GM20000 (cell line): ENCODE measurements at regions not wholly inside any gene's neighbourhood (a gene's known extent, or its start where the extent isn't known, plus 50 kb on each side); places are given as distances from the start of the nearest gene placed in this dataset.

Experiments used
- DNase-seq: peaks from one replicate; pipeline ENCODE4 v3.0.0; 2012; ENCODE audit warnings: low spot score
- TF ChIP-seq, protein P1 (sequence below): IDR thresholded peaks from 2 replicates; pipeline ENCODE4 v1.5.1; 2012; ENCODE audit warnings: mild to moderate bottlenecking, control low read depth; ENCODE audit errors: extremely low read depth, missing control alignments

GRCh38 chr2:167491788-167492187 lies 603.5 kb downstream of the XIRP2 start:
- TF ChIP-seq, protein P1, sequence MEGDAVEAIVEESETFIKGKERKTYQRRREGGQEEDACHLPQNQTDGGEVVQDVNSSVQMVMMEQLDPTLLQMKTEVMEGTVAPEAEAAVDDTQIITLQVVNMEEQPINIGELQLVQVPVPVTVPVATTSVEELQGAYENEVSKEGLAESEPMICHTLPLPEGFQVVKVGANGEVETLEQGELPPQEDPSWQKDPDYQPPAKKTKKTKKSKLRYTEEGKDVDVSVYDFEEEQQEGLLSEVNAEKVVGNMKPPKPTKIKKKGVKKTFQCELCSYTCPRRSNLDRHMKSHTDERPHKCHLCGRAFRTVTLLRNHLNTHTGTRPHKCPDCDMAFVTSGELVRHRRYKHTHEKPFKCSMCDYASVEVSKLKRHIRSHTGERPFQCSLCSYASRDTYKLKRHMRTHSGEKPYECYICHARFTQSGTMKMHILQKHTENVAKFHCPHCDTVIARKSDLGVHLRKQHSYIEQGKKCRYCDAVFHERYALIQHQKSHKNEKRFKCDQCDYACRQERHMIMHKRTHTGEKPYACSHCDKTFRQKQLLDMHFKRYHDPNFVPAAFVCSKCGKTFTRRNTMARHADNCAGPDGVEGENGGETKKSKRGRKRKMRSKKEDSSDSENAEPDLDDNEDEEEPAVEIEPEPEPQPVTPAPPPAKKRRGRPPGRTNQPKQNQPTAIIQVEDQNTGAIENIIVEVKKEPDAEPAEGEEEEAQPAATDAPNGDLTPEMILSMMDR: no peak
- no peak for DNase-seq

DNA sequence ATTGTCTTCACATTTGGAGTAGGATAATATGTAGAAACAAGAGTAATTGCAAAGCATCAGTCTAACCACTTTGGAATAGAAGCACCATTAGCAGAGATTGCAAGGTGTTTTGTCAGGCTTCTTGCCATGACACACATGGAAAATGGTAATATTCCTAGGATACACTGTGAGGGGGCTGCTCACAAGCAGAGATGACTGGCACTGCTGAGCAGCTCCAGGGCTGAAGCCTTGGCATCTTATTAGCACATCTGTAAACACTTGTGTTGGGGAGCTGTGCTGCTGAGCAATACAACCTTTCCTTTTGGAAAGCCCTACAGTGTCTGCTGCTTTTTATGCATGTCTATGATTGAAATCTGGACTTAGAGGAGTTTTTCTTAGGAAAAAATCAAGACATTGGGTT lies 602.2 kb downstream of the XIRP2 start:
- DNase-seq: no peak
- TF ChIP-seq, protein P1: no peak

DNA sequence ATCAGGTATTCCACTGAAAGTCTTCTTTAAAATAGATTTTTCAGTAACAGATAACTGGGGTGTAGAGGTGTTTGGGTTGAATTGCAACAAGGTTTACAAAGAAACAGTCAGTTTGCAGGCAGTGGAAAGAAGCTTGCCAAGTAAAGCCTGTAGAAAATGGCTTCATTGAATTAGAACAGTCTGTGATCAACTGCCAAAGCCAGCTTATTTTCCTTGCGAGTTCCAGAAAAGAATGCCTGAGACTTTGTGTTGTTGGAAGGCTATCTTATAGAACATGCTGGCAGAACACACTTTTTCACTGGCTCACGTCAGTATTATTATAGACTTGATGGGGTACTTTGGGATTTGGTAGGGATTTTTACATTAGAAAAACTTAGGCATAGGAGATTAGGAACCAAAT lies 601.0 kb downstream of the XIRP2 start:
- DNase-seq: no peak
- TF ChIP-seq, protein P1: no peak

DNA sequence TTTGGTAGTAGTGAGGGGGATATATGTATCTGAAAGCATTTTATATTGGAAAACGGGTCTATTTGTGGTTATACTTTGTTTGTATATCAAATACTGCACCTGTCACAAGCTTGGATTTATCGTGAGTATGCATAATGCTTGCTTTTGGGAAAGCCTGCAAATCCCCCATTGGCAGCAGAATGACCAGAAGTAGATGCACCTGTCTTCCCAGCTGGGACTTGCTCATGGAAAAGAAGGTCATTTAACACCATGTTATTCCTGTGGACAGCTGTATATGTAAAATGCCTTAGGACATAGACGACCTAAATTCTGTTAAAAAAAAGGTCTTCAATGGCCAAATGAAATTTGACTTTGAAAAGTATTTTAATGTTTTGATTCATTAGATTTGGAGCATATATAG lies 599.4 kb downstream of the XIRP2 start:
- DNase-seq: no peak

DNA sequence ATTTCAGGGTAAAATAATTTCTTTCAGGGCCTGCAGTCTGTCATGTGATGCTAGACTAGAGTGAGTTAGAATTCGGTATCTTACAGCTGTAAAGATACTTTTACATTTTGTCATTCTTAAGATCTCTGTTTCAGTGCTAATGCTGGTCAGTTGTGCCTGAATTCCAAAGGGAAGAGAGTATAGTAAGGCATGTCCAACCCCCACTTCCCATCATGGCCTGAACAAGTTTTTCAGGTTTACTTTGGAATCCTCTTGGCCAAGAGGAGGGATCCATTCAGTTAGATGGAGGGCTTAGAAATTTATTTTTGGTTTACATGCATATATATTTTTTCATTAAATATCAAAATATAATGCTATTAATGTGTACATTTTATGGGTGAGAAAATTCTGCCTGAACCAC lies 596.6 kb downstream of the XIRP2 start:
- no peak for DNase-seq
- TF ChIP-seq, protein P1: no peak

More for the DNA sequence above, 599.4 kb downstream of the XIRP2 start:
- TF ChIP-seq, protein P1: no peak

- TF ChIP-seq, protein P1: no peak
- no peak for DNase-seq
Observed at GRCh38 chr2:167480986-167481309, 592.7 kb downstream of the XIRP2 start.

DNA sequence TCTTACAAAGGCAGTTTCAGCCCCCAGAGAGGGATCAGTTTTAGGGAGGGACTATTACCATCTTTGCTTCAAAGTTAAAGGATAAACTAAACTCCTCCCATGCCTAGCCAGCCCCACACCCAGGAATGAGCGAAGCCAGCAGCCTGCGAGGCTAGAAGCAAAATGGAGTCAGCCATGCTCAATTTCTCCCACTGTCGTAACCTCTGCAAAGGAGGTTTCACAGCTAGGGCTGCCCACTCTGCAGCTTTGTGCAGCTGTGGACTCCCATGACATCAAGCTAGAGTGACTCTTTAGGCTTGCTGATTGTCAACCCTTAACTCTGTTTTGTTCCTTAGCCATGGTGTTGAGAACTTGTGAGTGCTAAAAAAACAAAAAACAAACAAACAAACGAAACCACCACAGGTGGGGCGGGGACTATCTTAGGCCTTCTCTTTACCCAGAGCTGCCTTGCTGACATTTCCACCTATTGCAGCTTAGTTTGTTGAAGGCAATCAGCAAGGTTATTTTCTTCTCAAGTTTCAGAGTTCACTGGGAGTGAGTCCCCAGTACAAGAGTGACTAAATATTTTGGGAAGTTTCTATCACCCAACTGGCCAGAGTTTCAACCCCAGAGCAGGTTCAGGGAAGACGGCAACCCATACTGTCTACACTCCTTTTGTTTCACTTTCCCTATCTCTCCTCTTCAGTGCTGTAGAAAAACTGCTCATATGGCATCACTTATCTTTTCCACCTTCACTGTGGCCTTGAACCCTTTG lies 592.1 kb downstream of the XIRP2 start:
- no peak for DNase-seq
- TF ChIP-seq, protein P1: no peak
